ENCODE measurements at regions not wholly inside any gene's neighbourhood (a gene's known extent, or its start where the extent isn't known, plus 50 kb on each side); places are given as distances from the start of the nearest gene placed in this dataset.

DNA sequence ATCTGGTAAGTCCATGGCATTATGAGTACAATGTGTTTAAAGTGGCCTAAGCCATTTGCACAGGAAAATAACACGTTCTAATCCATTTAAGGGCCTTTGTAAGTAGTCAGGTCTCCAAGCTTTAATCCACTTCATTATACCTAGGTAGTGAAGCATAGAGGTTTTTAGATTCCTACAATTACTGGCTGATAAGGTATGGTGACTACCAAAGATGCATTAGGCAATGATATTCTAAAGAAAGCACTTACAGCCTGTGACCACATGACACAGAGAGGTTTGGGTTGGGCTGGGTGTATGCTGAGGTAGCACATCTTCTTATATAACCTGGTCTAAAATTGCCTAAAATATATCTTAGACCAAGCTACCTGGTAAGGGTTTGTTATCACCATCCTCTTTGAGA is 504.4 kb downstream of the TFAP2B start:
- ATAC-seq: peak; percentile 98

- ATAC-seq: no peak
Observed at GRCh38 chr6:51330971-51331370, 512.3 kb downstream of the TFAP2B start.

DNA sequence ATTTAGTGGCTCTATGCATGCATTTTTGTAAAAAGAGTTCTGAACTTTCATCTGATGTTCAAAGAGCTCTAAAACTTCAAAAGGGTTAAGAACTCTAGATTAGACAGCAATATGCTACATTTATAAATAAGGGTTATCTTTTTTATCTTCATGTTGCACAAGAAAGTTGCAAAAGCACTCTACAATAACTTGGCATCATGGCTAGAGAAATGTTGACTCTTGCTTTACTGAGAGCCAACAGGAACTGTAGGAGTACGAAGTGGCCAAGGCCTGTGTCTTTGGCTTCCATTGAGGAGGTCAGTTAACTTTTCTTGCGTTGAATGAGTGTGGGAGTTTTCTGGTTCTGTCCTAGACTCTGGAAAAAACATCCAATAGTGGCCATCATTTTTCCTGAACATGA is 516.9 kb downstream of the TFAP2B start:
- ATAC-seq: no peak

DNA sequence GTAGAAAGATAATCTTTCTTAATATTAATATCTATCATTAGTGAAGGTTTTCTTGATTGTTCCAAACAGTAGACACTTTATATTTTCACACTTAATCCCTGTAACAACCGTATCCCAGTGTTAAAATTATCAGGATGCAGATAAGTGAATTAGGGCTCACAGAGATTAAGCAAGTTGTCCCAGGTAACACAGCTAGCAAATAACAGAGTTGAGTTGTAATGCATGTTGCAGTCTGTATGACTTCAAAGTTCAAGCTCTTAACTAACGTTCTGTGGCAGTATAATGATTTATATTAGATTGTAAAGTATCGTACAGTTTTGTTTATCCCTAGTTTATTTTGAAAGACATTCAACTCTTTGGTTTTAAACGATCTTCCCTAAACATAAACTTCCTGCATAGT is 517.5 kb downstream of the TFAP2B start:
- ATAC-seq: no peak

GRCh38 chr6:51337277-51337676 is 518.6 kb downstream of the TFAP2B start:
- no peak for ATAC-seq

DNA sequence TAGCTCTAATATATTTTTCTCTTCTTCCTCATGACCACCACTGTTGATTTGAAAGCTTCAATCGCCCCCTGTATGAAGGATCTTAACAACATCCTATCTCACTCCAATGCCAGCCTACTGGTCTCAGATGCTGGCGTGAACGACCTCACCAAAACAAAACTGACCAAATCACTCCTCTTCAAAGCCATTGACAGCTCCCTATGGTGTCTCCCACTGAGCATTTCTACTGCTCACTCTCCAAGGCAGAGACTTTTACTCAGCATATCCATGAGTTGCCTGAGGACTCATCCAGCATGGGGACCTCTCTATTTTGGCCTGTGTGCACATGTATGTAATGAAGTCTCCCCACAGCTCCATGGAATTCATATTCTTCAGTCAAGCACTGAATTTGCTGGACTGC is 520.4 kb downstream of the TFAP2B start:
- ATAC-seq: no peak

DNA sequence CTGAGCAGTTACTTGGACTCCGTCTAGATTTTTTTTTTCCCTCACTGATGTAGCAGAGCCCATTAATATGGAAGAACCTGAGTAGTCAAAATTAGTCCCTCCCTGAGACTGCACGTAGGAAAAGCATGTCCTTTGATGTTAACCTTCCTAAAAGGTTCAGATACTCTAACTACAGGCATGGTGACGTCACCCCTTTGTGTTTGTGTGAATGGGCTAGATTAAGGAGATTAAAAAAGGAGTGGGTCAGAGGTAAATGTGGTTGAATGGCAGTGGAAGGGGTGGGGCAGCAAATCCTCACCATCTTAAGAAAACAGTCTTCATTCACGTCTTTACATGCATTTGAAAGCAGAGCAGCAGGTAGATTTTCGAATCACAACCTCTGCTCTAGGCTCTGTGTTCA is 521.1 kb downstream of the TFAP2B start:
- ATAC-seq: peak; percentile 100

- ATAC-seq: no peak
Observed at GRCh38 chr6:51342393-51342792, 523.7 kb downstream of the TFAP2B start.

- no peak for ATAC-seq
Observed at GRCh38 chr6:51349857-51350256, 531.2 kb downstream of the TFAP2B start.

DNA sequence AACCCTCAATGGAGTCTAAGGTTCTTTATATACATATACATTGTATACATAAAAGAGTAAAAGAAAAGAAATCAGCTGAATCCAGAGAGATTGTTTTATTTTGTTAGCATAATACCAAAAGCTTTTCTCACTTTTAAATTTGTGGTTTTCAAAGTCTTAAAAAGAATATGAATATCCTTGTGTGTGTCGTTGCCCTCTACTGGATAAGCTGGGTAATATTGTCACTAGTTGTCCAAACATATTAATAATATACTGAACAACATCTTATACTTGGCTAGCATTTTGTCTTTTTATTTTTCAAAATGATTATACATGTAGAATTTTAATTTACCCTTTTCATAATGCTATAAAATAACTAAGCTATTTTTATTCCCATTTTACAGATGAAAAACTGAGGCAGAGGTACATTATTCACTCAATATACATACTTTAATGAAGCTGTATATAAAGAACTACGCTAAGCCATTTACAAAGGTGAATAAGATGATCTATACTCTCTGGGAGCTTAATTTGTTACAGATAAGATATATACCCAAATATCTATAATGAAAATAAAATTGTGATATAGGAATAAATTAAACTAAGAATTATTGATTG is 531.7 kb downstream of the TFAP2B start:
- ATAC-seq: no peak

- peak; percentile 97 for ATAC-seq
Observed at GRCh38 chr6:51352506-51353029, 533.9 kb downstream of the TFAP2B start.

DNA sequence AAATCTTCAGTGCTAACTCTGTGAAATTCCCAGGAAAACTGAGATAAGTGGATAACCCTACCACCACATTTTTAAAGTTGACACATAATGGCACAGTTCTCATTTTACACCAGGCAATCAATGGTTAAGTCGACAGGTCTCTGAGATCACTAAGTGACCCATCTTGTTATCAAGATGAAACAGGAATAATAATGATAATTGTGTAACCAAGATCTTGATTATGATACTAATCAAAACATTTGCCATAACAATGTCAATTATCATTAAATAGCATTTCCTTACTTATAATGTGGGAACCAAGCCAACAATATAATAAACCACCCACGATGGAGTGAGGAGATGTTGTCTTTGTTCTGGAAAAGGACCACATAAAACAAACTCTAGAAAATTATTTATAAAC is 541.6 kb downstream of the TFAP2B start:
- ATAC-seq: no peak

DNA sequence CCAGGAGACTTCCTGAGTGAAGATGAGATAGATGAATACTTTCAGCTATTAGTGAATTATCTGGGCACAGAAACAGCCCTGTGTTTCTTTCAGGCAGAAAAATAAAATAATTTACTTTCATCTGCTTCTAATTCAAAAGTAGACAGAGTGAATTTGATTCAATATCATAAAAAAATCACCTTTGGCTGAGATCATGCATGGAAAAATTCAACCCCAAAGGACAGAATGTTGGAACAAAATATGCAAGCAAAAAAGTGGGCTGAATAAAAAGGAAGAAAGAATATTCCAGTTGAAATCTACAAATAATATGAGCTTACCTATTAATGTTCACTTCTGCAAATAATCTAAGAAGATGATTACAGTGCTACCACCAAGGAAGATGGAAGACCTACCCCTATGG is 546.9 kb downstream of the TFAP2B start:
- no peak for ATAC-seq

DNA sequence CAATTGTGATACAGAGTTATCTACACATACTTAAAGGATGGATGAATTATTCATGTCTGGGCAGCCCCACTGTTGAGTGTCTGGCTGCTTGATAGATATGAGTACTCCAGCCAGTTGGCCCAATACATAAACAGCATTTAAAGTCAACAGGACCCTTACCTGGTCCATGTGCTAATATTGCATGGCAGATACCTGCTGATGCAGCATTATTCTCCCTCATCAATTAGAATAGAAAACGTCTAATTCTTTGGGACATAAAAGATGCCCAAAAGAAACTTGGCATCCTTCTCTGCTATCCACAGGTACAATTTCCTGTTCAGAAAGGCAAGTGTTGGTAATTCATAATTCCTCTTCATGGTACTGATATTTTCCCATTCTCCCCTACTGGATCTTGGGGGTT is 550.8 kb downstream of the TFAP2B start:
- no peak for ATAC-seq

- no peak for ATAC-seq
Observed at GRCh38 chr6:51382847-51383246, 564.2 kb downstream of the TFAP2B start.

DNA sequence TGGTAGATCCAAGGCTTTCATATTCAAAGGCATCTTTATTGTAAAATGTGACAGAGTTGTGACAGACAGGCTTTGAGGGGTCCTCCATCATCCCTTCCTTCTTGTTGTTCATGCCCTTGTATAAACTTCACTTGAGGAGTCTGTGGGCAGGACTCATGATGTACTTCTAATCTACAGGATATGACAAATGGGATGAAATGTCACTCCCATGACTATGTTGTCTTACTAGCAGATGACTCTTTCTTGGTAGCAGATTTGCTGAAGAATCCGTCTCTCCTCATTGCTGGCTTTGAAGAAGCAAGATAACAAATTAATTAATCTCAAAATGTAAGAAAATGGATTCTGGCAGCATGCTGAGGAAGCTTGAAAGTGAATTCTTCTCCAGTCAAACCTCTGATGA is 566.1 kb downstream of the TFAP2B start:
- ATAC-seq: no peak

- no peak for ATAC-seq
Observed at GRCh38 chr6:51386347-51386836, 567.7 kb downstream of the TFAP2B start.

- no peak for ATAC-seq
Observed at GRCh38 chr6:51387907-51388306, 569.2 kb downstream of the TFAP2B start.

GRCh38 chr6:51394061-51394460 is 575.4 kb downstream of the TFAP2B start:
- ATAC-seq: no peak

DNA sequence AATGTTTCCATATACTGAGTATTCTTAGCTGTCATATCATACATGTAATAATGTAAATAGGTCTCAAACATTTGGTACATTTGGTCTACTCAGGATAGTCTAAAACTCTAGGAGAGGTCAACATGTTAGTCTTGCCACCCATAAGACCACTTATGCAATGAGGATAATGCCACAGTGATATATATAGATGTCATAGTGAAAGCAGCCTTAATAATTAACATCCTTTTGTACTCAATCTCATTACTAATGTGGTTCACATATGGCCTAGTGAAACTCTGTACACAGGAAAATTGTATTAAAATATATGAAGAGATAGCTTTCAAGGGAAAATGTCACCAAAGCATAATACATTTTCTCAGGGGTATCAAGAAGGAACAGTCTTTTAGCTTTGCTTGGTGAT is 577.9 kb downstream of the TFAP2B start:
- no peak for ATAC-seq

DNA sequence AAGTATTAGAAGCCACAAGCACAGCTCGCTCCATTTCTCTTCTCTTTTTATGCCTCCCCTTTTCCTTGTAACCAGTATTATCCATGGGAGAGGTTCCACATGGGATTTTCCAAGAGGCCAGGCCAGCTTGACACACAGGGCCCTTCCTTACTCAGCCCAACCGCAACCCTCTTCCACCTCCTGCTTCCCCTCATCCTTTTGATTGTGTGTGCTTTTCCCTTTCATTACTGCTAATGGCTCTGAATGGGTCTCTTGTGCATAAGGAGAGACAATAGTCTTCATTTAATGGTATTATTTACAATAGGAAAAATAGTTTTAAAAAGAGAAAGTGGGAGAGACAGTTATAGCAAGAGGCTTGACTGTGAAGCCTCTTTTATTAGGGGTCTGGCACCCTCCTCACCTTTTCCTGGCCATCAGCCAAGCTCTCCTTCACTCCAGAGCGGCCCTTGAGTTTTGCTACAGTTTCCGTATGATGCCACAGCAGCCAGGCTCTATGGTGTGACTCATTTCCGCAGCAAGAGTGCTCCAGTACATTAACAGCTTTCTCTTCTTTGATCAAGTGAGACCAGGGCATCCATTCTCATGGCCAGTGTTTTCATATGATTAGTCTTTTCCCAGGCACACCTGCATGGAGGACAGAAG is 579.5 kb downstream of the TFAP2B start:
- no peak for ATAC-seq

GRCh38 chr6:51398793-51399192 is 580.1 kb downstream of the TFAP2B start:
- ATAC-seq: no peak

DNA sequence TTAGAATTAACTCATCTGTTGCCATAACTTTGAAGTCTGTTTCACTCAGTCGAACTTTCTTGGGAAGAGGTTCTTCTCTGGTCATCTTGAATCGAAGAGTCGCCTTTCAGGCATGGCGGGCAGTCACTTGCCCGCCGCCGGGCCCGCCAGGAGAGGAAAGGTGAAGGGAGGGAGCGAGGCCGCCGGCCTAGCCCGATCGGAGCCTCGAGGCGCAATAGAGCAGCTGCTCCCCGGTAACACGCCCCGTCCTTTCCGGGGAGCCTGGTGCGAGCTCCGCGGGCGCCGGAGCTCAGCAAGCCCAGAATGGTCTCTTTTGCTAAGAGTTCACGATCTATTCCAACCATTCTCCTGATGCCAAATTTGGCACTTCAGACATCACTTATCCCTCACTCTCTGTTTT is 591.8 kb downstream of the TFAP2B start:
- no peak for ATAC-seq

GRCh38 chr6:51411496-51412125 is 592.9 kb downstream of the TFAP2B start:
- ATAC-seq: no peak

Data from esophagus mucosa (tissue), 1 donor.